Neuron (in vitro differentiated cells): ENCODE measurements at regions not wholly inside any gene's neighbourhood (a gene's known extent, or its start where the extent isn't known, plus 50 kb on each side); places are given as distances from the start of the nearest gene placed in this dataset.

Experiments used
- H2AFZ ChIP-seq: one replicate; pipeline ENCODE4 v1.6.1; 2013; ENCODE audit warnings: low read depth, mild to moderate bottlenecking, inconsistent platforms, low read length, moderate library complexity
- H3K27me3 ChIP-seq: one replicate; pipeline ENCODE4 v1.6.1; 2013; ENCODE audit warnings: low read length; ENCODE audit not compliant: insufficient read depth
- H3K36me3 ChIP-seq: one replicate; pipeline ENCODE4 v1.6.1; 2013; ENCODE audit warnings: low read length; ENCODE audit not compliant: insufficient read depth
- H3K4me1 ChIP-seq: one replicate; pipeline ENCODE4 v1.6.1; 2013; ENCODE audit warnings: low read length; ENCODE audit not compliant: insufficient read depth
- H3K4me3 ChIP-seq: 2 replicates; pipeline ENCODE4 v1.5.1; 2013; ENCODE audit warnings: mild to moderate bottlenecking, low read length, moderate library complexity
- H3K9me3 ChIP-seq: one replicate; pipeline ENCODE4 v1.6.1; 2013; ENCODE audit warnings: low read length

- H3K4me3 ChIP-seq: no peak overlapping the region
- no peaks in the 10 kb centered on the region for H3K36me3 ChIP-seq
- H3K4me1 ChIP-seq: no peaks in the 10 kb centered on the region
- no peak overlapping the region for H2AFZ ChIP-seq
- H3K9me3 ChIP-seq: no peaks in the 10 kb centered on the region
- H3K27me3 ChIP-seq: no peaks in the 10 kb centered on the region
Observed at GRCh38 chr3:189121092-189121491, 50.7 kb upstream of the TPRG1 start.
